ENCODE measurements at regions not wholly inside any gene's neighbourhood (a gene's known extent, or its start where the extent isn't known, plus 50 kb on each side); places are given as distances from the start of the nearest gene placed in this dataset.

GRCh38 chr11:32265911-32266310 lies 169.4 kb downstream of the WT1 start:
- no peak overlapping the region for H2AFZ ChIP-seq (ENCODE audit: control insufficient read depth, low read depth, low read length)
- H3K27ac ChIP-seq (ENCODE audit: control insufficient read depth, insufficient read depth) = no peak overlapping the region
- RAD21 ChIA-PET (ENCODE audit: unreplicated experiment) = no interaction called here
- DNase-seq (ENCODE audit: low read depth, low spot score) (no peak), ATAC-seq (no peak), FAIRE-seq (no peak)
- CTCF ChIA-PET = no interaction called here
- H3K36me3 ChIP-seq (ENCODE audit: control insufficient read depth in 2 of 2, insufficient read depth in 2 of 2, low read length in 1 of 2) = no peaks in the 10 kb centered on the region
- no peak for TF ChIP-seq MAX (IDR thresholded peaks at IDR 0.05; ENCODE audit: low read depth, low read length)
- TF ChIP-seq E4F1 (IDR thresholded peaks at IDR 0.05; ENCODE audit: borderline replicate concordance, partially characterized antibody) = no peak
- no peak for TF ChIP-seq MEF2B (IDR thresholded peaks at IDR 0.05; ENCODE audit: partially characterized antibody, poor library complexity, severe bottlenecking)
- TF ChIP-seq E2F4 (IDR thresholded peaks at IDR 0.05; ENCODE audit: low read depth, low read length) = no peak
- TF ChIP-seq POLR2A (IDR thresholded peaks at IDR 0.05; ENCODE audit: low read depth, low read length) = no peak
- TF ChIP-seq DPF2 (IDR thresholded peaks at IDR 0.05) = no peak
- H3K79me2 ChIP-seq (ENCODE audit: control insufficient read depth, insufficient read depth, low read length) = no peaks in the 10 kb centered on the region
- no peak overlapping the region for H3K4me2 ChIP-seq (ENCODE audit: control insufficient read depth, insufficient read depth)
- intact Hi-C loops (cut with micrococcal nuclease; ENCODE audit: unreplicated experiment) = no loop called here
- BruUV-seq (replicated peaks) = no TSS peak
- H3K9ac ChIP-seq (ENCODE audit: control insufficient read depth, insufficient read depth, low read length) = no peak overlapping the region
- no peaks in the 10 kb centered on the region for H3K9me3 ChIP-seq (replicated peaks; ENCODE audit: control insufficient read depth, insufficient read depth, low read length)
- H3K4me1 ChIP-seq (ENCODE audit: control insufficient read depth, insufficient read depth, low read length) = no peaks in the 10 kb centered on the region
- H4K20me1 ChIP-seq (ENCODE audit: control insufficient read depth, insufficient read depth) = no peaks in the 10 kb centered on the region
- POLR2A ChIA-PET = no interaction called here
- no peak overlapping the region for H3K4me3 ChIP-seq
- in situ Hi-C loops (cut with MboI) = no loop called here
- H3K27me3 ChIP-seq (replicated peaks in 1 of 2; ENCODE audit: control insufficient read depth in 2 of 2, insufficient read depth in 2 of 2, low read length in 1 of 2) = no peaks in the 10 kb centered on the region
- WGBS (ENCODE audit: insufficient coverage, insufficient replicate concordance, low lambda C conversion rate, missing lambda C conversion rate) = 0% methylated on average over 1 of the region's 1 CpG
- SMC1A ChIA-PET (ENCODE audit: uncharacterized antibody, unreplicated experiment) = no interaction called here

All from GM12878 (cell line).